Activated CD8-positive, alpha-beta memory T cell treated with anti-CD3 and anti-CD28 coated beads for 48 hours (primary cell): ENCODE measurements at regions not wholly inside any gene's neighbourhood (a gene's known extent, or its start where the extent isn't known, plus 50 kb on each side); places are given as distances from the start of the nearest gene placed in this dataset.

Source experiments
- DNase-seq, 3 experiments: peaks; one replicate each; pipeline ENCODE4 v3.0.0-alpha.2; 2020; ENCODE audit warnings: low read depth in 2 of 3, low spot score in 2 of 3

DNA sequence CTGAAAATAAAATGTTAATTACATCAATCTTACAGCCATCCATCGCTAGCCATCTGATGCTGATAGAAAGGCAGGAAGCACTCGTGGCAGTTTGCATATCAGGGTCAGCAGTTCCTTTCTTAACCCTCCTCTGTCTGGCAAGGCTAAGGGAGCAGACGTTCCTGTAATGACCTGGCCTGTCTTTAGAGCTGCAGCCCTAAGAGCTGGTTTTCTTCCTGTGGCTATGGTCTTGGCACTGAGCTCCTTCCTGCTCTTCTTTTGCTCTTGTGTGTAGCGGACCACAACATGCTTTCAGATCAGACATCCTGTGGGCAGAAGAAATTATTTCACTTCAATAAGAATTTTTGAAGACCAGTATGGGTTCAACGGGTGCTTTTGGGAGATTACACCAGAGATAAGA, 170.4 kb downstream of the DAD1 start:
- DNase-seq = no peak

DNA sequence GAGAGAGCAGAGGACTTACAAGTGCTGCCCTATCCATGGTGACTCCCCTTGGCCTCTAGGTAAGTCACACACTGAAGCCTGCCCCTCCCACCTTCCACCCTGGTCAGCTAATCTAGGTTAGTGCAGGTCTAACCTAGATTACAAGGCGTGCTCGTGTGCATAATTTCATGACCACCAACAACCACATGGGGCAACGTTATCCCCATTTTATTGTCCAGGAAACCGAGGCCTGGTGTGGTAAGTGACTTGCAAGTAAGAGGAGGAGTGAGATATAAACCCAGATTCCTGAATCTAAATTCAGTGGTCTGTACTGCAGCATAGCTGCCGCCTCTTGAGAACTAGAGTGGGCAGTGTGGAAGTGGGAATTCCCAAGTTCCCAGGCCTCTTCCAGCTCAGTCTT, 171.1 kb downstream of the DAD1 start:
- no peak for DNase-seq

DNA sequence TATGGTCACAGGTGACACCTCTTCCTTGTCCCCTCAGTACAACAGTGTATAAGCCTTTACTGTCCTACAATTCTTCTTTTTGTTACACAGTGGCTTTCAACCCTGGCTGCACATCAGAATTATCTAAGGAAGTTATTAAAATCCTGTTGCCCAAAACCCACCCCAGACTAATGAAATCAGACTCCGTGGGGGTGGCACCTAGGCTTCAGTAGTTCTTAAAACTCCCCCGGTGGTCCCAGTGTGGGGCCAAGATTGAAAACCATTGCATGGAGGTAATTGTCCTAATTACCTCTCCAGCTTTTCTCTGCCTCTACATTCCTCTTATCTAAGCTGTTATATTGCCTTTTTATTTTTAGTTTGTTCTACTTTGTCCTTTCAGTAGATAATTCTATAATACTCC, 172.8 kb downstream of the DAD1 start:
- no peak for DNase-seq

DNA sequence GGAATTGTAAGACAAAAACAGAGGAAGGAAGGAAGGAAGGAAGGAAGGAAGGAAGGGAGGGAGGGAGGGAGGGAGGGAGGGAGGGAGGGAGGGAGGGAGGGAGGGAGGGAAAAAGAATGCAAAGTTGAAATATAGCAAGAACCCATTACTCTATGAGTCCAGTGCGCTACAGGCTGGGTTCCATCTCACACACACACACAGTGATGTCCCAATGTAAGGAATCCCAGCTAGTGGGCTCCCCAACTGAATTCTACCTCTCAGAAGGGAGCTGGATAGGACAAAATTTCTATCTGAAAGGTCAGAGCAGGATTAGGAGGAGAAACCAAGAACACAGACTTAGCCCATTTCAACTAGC, 173.4 kb downstream of the DAD1 start:
- no peak for DNase-seq

DNA sequence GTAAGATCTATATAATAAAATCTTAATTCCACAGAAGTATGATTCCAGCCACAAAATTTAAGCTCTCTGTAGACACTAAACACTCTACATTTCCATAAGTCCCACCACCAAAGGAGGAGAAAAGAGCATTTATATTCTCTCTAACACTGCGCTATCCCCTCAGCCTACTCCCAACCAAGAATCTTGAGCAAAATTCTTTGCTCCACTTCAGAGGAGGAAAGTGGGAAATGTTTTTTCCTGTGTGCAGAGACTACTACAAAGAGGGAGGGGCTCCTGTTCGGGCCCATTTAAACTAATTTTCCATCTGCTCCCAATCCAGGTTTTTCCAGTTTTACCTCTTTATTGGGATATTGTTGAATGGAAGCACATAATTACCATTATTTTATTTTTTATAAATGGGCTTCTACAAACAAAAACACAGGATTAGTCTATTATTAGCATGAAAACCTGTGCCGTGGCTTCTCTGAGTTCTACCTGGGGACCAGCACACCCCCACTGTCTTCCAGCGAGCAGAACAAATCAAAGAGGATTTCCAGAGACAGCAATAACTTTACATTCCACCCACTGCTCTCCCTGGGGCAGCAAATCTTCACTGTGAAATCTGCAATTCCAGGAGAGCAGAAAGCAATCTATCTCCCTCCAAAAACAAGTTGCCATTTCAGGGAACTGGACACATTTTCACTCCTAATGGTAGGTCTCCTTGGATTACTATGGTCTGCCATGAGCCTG, 174.0 kb downstream of the DAD1 start:
- no peak for DNase-seq

DNA sequence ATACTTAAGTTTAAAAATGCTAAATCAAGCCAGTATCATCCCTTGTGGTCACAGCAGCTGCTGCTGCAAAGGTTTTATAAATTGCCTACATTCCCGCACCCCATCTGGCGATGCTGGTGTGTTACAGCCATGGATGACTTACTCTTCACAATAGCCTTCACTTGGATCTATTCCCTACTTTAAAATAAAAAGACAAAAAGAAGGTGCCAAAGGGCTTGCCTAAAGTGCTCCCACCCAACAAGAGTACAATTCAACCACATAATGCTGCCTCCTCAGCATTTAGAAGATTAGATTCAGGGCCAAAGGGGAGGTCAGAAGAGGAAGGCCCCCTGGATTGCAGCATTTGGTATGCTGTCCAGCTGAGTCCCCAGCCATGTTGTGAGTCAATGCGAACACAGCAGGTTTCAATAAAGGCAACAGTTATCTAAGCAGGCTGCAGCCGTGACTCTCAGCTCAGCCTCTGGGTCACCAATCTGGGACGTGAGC, 176.1 kb downstream of the DAD1 start:
- no peak for DNase-seq

DNA sequence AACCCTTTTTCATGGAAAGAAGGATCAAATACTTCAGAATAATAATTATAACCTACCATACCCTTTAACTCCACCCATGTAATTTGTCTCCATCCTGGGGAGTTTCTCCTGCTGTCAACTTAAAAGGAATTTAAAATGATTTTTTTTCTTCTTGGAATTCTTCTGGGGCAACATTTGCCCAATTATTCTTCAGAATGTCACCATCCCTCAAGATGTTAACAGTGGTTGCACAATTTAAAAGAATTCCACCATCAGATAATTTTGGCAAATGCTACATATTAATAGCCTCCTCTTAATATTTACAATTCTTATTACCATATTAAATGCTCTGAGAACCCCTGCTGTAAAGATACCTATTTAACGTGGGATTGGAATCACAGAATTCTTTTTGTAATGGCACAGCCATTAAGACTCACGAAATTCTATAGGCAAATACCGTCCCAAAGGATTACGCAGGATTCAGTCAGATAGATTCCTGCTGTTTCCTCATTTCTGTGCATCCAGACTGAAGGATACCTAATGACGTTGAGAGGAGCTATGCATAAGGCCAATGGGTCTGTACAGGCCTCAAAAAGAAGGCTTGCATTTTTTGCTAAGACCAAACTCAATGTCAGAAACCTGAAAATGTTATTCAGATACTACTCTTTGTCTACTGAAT, 177.5 kb downstream of the DAD1 start:
- no peak for DNase-seq

DNA sequence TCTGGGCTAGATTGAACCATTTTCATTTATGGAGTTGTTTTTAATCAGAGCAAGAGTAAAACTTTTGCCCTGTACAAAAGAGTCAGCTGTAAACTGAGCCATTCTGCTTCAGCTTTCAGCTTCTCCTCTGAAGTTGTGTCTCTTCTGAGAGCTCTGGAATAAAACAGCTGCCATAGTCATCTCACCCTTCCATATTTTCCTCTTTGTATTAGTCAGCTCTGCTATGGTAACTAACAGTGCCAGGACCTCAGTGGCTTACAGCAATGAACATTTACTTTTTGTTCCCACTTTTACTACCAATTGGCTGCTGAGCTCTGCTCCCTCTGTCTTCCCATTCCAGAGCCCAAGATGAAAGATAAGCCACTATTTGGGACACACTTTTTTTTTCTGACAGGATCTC, 178.5 kb downstream of the DAD1 start:
- DNase-seq = no peak

DNA sequence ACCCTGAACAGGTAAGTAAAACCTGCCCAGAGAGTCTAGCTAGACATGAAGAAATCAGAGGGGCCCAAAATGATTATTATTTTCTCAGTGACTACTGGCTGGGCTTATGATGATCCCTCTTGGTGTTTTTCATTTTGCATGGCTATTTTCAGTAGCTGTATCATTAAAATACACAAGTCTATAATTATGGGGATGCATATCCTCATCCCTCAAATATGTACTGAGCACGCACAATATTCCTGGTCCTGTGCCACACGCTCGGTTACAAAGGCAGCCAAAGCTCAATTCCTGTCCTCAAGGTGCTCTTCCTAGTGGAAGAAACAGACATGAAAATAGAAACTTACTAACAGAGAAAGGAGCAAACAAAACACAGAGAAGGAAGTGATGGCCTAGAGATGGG, 180.0 kb downstream of the DAD1 start:
- DNase-seq = no peak

DNA sequence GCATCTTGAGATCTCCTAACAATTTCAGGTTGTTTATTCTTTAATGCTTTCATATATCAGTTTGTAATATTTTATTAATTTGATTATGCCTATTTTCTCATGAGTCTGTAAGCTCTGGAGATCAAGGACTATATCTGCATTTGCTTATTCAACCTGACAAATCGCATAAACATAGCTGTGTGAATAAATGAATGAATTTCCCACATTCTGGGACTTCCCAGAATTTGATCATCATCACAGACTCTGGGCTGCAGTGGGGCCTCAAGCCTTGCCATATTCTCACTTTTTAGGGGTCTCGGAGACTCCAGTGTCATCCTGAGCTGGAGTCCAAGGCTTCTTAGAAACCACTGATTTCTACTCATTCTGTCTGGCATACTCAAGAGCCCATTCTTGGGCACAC, 180.5 kb downstream of the DAD1 start:
- DNase-seq = no peak

DNA sequence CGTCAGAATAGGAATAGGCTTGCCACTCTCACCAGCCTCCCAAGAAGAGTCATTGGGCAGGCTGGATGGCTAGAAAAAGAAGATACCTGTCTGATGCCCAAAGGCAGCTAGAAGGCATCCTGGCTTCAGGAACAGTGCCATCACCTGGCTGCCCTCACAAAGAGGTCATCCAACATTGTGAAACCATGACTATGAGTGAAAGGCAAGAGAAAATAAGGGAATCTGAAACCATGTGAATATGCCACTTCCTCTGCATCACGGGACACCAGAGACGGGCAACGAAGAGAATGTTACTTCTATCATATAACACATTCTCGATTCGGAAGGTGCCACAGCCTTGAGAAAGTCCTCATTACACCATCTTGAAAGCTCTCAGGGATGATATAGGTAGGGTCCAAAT, 182.0 kb downstream of the DAD1 start:
- DNase-seq = no peak

DNA sequence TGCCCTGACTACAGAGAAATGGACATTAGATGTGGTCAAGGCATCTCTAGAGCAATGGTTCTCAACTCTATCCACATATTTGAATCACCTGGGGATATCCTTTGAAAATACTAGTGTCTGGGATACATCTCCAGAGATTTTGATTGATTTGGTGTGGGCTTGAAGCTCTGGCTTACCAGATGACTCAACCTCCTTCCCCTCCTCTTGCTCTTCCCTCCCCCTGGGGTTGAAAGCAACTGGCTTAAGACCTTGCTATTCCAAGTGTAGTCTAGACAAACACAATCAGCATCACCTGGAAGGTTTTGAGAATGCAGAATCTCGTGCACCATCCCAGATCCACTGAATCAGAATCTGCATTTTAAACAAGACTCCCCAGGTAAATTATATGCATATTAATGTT, 183.8 kb downstream of the DAD1 start:
- no peak for DNase-seq

DNA sequence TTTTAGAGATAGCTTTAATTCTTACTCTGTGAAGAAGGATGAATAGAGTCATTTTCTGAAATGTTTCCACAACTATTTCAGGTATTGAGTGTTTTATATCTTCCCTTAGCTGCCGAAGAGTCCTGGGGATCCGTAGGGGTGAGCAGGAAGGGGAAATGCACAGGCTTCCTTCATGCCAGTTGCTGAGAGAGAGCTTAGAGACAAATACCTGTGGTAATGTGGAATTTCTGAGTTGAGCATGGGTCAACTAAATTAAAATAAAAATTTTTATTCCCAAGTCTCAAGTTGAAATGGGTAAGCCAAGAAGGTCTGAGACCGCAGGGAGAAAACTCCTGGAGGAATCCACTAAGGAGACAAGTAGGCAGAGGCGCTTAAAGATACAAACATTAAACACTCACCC, 185.7 kb downstream of the DAD1 start:
- no peak for DNase-seq

DNA sequence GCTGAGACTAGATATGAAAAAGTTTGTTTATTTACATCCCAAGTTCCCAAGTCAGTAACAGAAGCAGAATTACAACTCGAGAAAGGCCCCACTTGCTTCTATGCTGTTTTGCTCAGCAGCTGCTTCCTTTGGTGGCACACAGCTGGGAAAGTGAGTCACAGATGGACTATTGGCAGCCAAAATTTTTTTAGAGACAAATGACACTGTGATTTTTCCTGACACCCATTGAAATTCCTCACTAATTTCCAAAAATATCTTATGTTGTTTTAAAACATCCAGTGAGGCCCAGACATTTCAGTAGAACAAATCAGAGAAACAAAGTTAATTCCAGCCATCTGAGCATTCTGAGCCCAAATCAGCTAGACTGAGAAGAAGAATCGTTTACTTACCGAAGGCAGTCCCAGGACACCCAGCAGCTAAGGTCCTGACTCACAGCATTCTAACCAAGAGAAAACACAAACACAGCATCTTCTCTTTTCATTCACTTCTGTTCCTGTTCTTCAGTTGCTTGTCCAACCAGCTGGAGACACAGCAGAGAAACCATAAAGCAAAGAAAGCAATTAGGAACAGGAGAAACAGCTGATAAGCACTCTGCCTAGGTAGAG, 188.3 kb downstream of the DAD1 start:
- no peak for DNase-seq

DNA sequence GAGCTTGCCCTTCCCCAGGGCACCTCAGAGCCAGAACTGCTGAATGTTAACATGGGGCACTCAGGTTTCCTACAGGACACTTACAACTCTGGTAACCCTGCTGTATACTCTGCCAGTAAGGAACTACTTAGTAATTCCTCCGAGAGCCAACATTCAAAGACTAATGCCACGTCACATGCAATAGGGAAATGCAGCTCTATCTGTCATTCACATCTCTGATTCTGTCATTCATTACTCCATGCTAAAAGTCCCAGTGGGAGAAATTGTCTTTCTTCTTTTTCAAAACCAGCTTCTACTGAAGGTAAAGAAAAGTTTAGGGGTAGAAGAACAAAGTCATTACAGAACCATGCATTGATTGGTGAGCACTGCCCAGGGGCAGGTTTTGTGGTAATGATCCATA, 189.2 kb downstream of the DAD1 start:
- no peak for DNase-seq

DNA sequence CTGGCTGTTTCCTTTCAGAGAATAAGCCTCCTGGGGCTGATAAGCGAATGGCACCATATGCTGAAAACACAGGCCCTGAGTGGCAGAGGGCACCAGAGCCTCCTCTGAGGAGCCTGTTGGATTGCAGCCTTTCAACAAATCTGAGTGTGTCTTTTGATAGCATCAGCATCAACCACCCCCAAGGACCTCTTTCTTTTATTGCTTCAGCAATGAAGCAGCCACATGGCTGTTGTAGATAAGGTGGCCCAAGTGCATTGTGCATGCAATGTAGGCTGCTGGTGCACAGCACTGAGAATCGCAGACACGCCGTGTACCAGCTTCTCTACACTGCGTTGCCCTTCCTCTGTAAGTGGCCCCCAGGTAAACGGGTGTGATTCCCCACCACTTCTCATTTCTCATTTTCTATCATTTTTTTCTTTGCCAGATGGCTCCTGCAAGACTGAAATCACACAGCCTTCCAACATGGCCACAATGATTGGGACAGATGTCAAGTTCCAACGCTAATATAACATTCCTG, 191.7 kb downstream of the DAD1 start:
- DNase-seq = no peak

DNA sequence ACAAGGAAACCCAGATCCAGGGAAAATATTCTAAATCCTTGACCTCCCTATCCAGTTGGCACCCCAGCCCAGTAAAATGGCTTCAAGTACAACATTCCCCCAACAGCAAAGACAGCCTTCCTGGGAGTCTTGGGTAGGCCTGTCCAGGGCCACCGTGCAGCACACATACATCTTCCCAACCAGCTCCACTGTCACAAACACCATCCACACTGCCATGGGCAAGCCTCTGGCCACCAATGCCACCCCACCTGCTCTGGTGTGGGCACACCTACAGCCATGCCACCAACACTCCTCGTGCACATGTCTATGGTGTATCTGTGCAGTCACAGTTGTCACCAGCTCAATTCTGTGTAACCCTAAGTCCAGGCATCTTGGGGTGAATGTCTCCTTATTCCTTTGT, 193.2 kb downstream of the DAD1 start:
- no peak for DNase-seq

DNA sequence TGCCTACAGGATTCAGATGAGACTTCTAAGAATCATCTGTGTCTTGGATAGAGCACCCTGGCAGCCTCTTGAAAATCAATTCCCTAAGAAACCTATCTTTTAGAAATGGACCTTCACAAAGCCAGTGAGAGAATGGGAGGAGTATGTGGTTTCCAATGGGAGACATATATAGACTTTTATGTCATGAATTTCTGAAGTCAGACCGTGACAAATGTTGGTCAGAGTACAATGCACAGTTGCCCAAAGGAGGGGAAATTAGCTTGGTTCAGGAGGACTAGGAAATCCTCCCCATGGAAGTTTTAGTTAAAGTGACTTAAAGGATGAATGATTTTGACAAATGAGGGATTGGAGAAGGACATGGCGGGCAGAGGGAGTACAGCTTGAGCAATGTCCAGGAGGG, 194.4 kb downstream of the DAD1 start:
- no peak for DNase-seq

DNA sequence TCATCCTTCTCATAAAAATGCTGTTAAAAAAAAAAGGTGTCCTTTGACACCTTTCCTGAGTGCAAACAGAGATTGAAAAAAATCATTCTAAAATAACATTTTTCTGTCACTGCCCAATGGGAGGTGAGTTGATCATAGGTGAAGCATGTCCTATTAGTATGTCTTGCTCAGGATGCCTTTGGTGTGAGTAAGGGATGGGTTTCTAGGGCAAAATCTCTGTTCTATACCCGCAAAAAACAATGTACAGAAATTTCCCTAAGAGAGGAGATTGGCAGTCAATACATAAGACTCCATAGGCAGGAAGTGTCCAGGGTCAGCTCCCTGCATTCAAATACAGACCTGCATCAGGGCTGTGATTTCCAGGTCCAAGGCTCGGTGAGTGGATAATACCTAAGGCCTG, 195.2 kb downstream of the DAD1 start:
- no peak for DNase-seq

DNA sequence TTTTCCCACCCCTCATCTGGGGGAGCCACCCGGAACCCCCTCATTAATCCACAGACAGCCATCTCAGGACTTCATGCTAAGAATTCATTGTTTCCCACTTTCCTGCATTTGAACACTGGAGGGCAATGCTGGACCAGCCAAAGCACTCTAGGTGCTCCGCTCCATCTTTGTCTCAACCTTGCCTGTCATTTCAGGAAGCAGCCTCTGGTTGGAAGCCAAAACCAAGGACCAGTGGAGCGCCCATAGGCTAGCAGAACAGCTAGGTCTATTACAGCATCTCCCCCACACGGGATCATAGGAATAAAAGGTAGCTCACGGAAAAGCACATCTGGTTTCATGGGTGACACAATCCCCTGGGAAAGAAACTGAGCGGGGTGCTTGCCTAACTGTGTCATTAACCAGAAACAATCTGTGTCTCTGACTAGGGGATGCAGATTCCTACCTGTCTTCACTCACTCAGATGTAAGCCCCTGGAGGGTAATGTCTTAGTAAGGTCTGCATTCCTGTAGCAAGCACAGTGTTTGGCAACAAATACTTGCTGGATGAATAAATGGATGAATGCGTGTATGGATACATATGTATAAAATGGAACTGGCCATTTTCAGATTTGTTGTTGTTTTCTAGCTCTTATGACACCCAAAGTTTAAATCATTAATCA, 197.0 kb downstream of the DAD1 start:
- DNase-seq = no peak

DNA sequence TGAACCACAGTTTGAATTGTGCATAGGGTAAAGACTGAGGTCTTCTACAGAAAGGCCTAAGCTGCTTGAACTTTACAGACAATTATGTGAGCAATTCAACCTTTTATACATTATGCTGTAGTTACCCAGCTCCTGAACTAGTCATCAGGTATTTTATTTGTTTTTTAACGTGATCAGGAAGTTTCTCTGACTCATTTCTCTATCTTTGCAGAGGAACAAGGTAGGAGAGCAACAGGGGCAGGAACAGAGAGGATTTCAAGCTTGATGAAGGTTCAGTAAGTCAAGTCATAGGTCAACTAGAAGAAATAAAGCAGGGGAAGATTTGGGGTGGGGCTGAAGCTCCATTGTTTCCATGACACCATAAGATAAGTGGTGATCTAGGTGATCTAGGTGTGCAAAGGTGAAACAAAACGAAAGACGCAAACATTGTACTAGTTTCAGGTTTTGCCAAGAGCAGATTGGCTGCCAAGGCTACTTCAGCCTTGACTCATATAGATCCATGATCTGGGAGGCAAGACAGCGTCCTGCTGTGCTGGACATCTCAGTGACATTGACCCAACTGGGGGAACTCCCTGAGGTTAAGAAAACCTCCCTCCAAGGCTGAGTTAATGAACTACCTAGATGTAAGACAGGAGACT, 198.1 kb downstream of the DAD1 start:
- no peak for DNase-seq
